Neuronal stem cell (in vitro differentiated cells): ENCODE measurements at regions not wholly inside any gene's neighbourhood (a gene's known extent, or its start where the extent isn't known, plus 50 kb on each side); places are given as distances from the start of the nearest gene placed in this dataset.
A peak's percentile ranks its signal among the peaks of the same experiment; 100 is the strongest.

Experiments
- DNase-seq: peaks from one replicate; pipeline ENCODE4 v3.0.0-alpha.2; 2013; ENCODE audit warnings: low spot score
- H2AFZ ChIP-seq: one replicate; pipeline ENCODE4 v1.6.1; 2013; ENCODE audit warnings: mild to moderate bottlenecking, low read length, inconsistent platforms
- H2AK5ac ChIP-seq: 2 replicates; pipeline ENCODE4 v1.6.1; 2013; ENCODE audit warnings: low read depth, mild to moderate bottlenecking, inconsistent platforms, low read length, moderate library complexity, mixed read lengths
- H2BK120ac ChIP-seq: 2 replicates; pipeline ENCODE4 v1.6.1; 2013; ENCODE audit warnings: low read depth, mild to moderate bottlenecking, inconsistent platforms, low read length, moderate library complexity, mixed read lengths
- H2BK12ac ChIP-seq: one replicate; pipeline ENCODE4 v1.6.1; 2013; ENCODE audit warnings: low read length, inconsistent platforms
- H2BK15ac ChIP-seq: 2 replicates; pipeline ENCODE4 v1.6.1; 2013; ENCODE audit warnings: mild to moderate bottlenecking, low read length, inconsistent platforms, mixed read lengths
- H2BK5ac ChIP-seq: one replicate; pipeline ENCODE4 v1.6.1; 2013; ENCODE audit warnings: inconsistent platforms, mild to moderate bottlenecking, low read length, moderate library complexity
- H3K14ac ChIP-seq: one replicate; pipeline ENCODE4 v1.6.1; 2013; ENCODE audit warnings: low read length, inconsistent platforms
- H3K18ac ChIP-seq: 2 replicates; pipeline ENCODE4 v1.6.1; 2013; ENCODE audit warnings: low read length, inconsistent platforms
- H3K23ac ChIP-seq: 2 replicates; pipeline ENCODE4 v1.6.1; 2013; ENCODE audit warnings: low read depth, mild to moderate bottlenecking, mixed read lengths, low read length, inconsistent platforms; ENCODE audit not compliant: poor library complexity
- H3K27ac ChIP-seq: replicated peaks from 3 replicates; pipeline ENCODE4 v1.5.1; 2013; ENCODE audit warnings: low read length, inconsistent platforms
- H3K27me3 ChIP-seq, 3 experiments: 2 replicates each; pipeline ENCODE4 v1.6.1; 2013; ENCODE audit warnings: low read length in 3 of 3, mild to moderate bottlenecking in 2 of 3, inconsistent platforms in 1 of 3, low read depth in 1 of 3, mixed read lengths in 1 of 3, moderate library complexity in 1 of 3; ENCODE audit not compliant: control insufficient read depth in 3 of 3, insufficient read depth in 3 of 3
- H3K36me3 ChIP-seq, 2 donors: replicated peaks in 1 of 2; 2 replicates each; pipeline ENCODE4 v1.6.1; 2013; ENCODE audit warnings: low read length in 2 of 2; ENCODE audit not compliant: control insufficient read depth in 2 of 2, insufficient read depth in 2 of 2
- H3K4ac ChIP-seq: 2 replicates; pipeline ENCODE4 v1.6.1; 2013; ENCODE audit warnings: inconsistent platforms, mild to moderate bottlenecking, low read length, moderate library complexity
- H3K4me1 ChIP-seq, 2 donors: 1 replicate in 1 of 2; 2 replicates in 1 of 2; pipeline ENCODE4 v1.6.1; 2013; ENCODE audit warnings: low read length in 2 of 2, low read depth in 1 of 2; ENCODE audit not compliant: control insufficient read depth in 2 of 2, insufficient read depth in 1 of 2
- H3K4me2 ChIP-seq: one replicate; pipeline ENCODE4 v1.6.1; 2013; ENCODE audit warnings: mild to moderate bottlenecking, low read length, inconsistent platforms; ENCODE audit not compliant: insufficient read depth, poor library complexity, severe bottlenecking
- H3K4me3 ChIP-seq, 2 donors: 2 replicates each; pipeline ENCODE4 v1.5.1; 2013; ENCODE audit warnings: low read length in 2 of 2, mild to moderate bottlenecking in 2 of 2, inconsistent platforms in 1 of 2, moderate library complexity in 1 of 2
- H3K79me1 ChIP-seq: one replicate; pipeline ENCODE4 v1.6.1; 2013; ENCODE audit warnings: low read depth, mild to moderate bottlenecking, inconsistent platforms, low read length, moderate library complexity
- H3K9ac ChIP-seq: one replicate; pipeline ENCODE4 v1.6.1; 2013; ENCODE audit warnings: mild to moderate bottlenecking, low read depth, low read length, inconsistent platforms; ENCODE audit not compliant: poor library complexity
- H3K9me3 ChIP-seq, 2 donors: replicated peaks in 1 of 2; 2 replicates each; pipeline versions ENCODE3 to v1.6.1; 2013; ENCODE audit warnings: low read length in 2 of 2, mild to moderate bottlenecking in 2 of 2, inconsistent platforms in 1 of 2, low read depth in 1 of 2, mixed read lengths in 1 of 2, moderate library complexity in 1 of 2; ENCODE audit not compliant: control insufficient read depth in 2 of 2, insufficient read depth in 1 of 2
- H4K8ac ChIP-seq: one replicate; pipeline ENCODE4 v1.6.1; 2013; ENCODE audit warnings: low read depth, mild to moderate bottlenecking, inconsistent platforms, low read length, moderate library complexity
- H4K91ac ChIP-seq: one replicate; pipeline ENCODE4 v1.6.1; 2013; ENCODE audit warnings: low read length, low read depth, mild to moderate bottlenecking, inconsistent platforms; ENCODE audit not compliant: poor library complexity
- WGBS, 2 donors: extraction: QIAGEN DNeasy Blood & Tissue Kit; methylation state at CpG; one replicate each; pipeline ENCODE4 v1.1.7; 2013; ENCODE audit warnings: missing lambda C conversion rate in 2 of 2, mixed read lengths in 1 of 2; ENCODE audit not compliant: insufficient read length in 2 of 2, insufficient replicate concordance in 1 of 2; ENCODE audit errors: extremely low coverage in 2 of 2; 5-methylcytosine and 5-hydroxymethylcytosine counted together

GRCh38 chr7:93013446-93014061 lies 104.2 kb downstream of the SAMD9 start:
- no CpG with 5 or more reads among the region's 2 CpGs for WGBS, 2 donors
- no peaks in the 10 kb centered on the region for H3K79me1 ChIP-seq
- H2BK5ac ChIP-seq: no peak overlapping the region
- H2AFZ ChIP-seq: no peak overlapping the region
- no peak overlapping the region for H3K4ac ChIP-seq
- peaks cover 3 to 24% of the 10 kb centered on the region in 2 donors for H3K4me1 ChIP-seq
- H3K27ac ChIP-seq: no peak overlapping the region
- no peak overlapping the region for H3K14ac ChIP-seq
- no peak overlapping the region for H4K8ac ChIP-seq
- H4K91ac ChIP-seq: no peak overlapping the region
- H3K9ac ChIP-seq: no peak overlapping the region
- no peaks in the 10 kb centered on the region for H3K36me3 ChIP-seq
- no peak for DNase-seq
- H3K27me3 ChIP-seq: no peaks in the 10 kb centered on the region
- H2BK12ac ChIP-seq: no peak overlapping the region
- H3K18ac ChIP-seq: no peak overlapping the region
- H2AK5ac ChIP-seq: no peak overlapping the region
- no peak overlapping the region for H2BK120ac ChIP-seq
- H2BK15ac ChIP-seq: no peak overlapping the region
- H3K23ac ChIP-seq: no peak overlapping the region
- no peak overlapping the region for H3K4me2 ChIP-seq
- no peak overlapping the region for H3K4me3 ChIP-seq
- H3K9me3 ChIP-seq: no peaks in the 10 kb centered on the region

- no peak overlapping the region for H3K18ac ChIP-seq
- H3K4me2 ChIP-seq: no peak overlapping the region
- H3K79me1 ChIP-seq: no peaks in the 10 kb centered on the region
- H3K14ac ChIP-seq: no peak overlapping the region
- no peak overlapping the region for H3K4ac ChIP-seq
- no peak overlapping the region for H2AK5ac ChIP-seq
- H3K23ac ChIP-seq: no peak overlapping the region
- H3K4me3 ChIP-seq: no peak overlapping the region
- no peaks in the 10 kb centered on the region for H3K9me3 ChIP-seq
- H4K8ac ChIP-seq: no peak overlapping the region
- WGBS, 2 donors: no CpG with 5 or more reads among the region's 7 CpGs
- H2BK15ac ChIP-seq: no peak overlapping the region
- no peak overlapping the region for H2BK12ac ChIP-seq
- H4K91ac ChIP-seq: no peak overlapping the region
- no peak overlapping the region for H2BK120ac ChIP-seq
- peaks cover 3 to 21% of the 10 kb centered on the region in 2 donors for H3K4me1 ChIP-seq
- DNase-seq: no peak
- no peak overlapping the region for H2BK5ac ChIP-seq
- no peaks in the 10 kb centered on the region for H3K27me3 ChIP-seq
- no peak overlapping the region for H3K9ac ChIP-seq
- no peaks in the 10 kb centered on the region for H3K36me3 ChIP-seq
- H2AFZ ChIP-seq: no peak overlapping the region
- no peak overlapping the region for H3K27ac ChIP-seq
Observed at GRCh38 chr7:93011351-93012294, 106.2 kb downstream of the SAMD9 start.

GRCh38 chr7:93008833-93009232 lies 108.9 kb downstream of the SAMD9 start:
- no peak overlapping the region for H2BK12ac ChIP-seq
- H3K4me2 ChIP-seq: no peak overlapping the region
- H3K14ac ChIP-seq: no peak overlapping the region
- no peak overlapping the region for H3K23ac ChIP-seq
- no CpG with 5 or more reads among the region's 3 CpGs for WGBS, 2 donors
- no peak overlapping the region for H3K27ac ChIP-seq
- H3K4me1 ChIP-seq: no peaks in the 10 kb centered on the region
- H4K91ac ChIP-seq: no peak overlapping the region
- no peak overlapping the region for H2BK5ac ChIP-seq
- H3K4me3 ChIP-seq: no peak overlapping the region
- no peak overlapping the region for H2BK120ac ChIP-seq
- no peak overlapping the region for H3K4ac ChIP-seq
- no peak overlapping the region for H2BK15ac ChIP-seq
- H3K9ac ChIP-seq: no peak overlapping the region
- no peak overlapping the region for H4K8ac ChIP-seq
- H3K9me3 ChIP-seq: peaks cover 0 to 2% of the 10 kb centered on the region in 2 donors
- no peaks in the 10 kb centered on the region for H3K27me3 ChIP-seq
- DNase-seq: no peak
- H3K36me3 ChIP-seq: no peaks in the 10 kb centered on the region
- no peaks in the 10 kb centered on the region for H3K79me1 ChIP-seq
- no peak overlapping the region for H3K18ac ChIP-seq
- H2AFZ ChIP-seq: peak overlapping the region; percentile 42
- H2AK5ac ChIP-seq: no peak overlapping the region

GRCh38 chr7:93006480-93007095 lies 111.2 kb downstream of the SAMD9 start:
- Histone ChIP-seq H2BK5ac (no peak overlapping the region), H3K4me1 (no peaks in the 10 kb centered on the region), H3K27ac (no peak overlapping the region), H3K23ac (no peak overlapping the region), H3K14ac (no peak overlapping the region), H3K4me2 (no peak overlapping the region), H4K91ac (no peak overlapping the region), H2AK5ac (no peak overlapping the region), H3K9ac (no peak overlapping the region), H2BK15ac (no peak overlapping the region), H3K79me1 (no peaks in the 10 kb centered on the region), H3K4ac (no peak overlapping the region), H3K18ac (no peak overlapping the region), H2BK12ac (no peak overlapping the region), H2BK120ac (no peak overlapping the region), H3K4me3 (no peak overlapping the region), H2AFZ (no peak overlapping the region), H4K8ac (no peak overlapping the region), H3K9me3 (peaks cover 0 to 2% of the 10 kb centered on the region in 2 donors), H3K27me3 (no peaks in the 10 kb centered on the region), H3K36me3 (no peaks in the 10 kb centered on the region)
- no peak for DNase-seq
- WGBS, 2 donors: no CpG with 5 or more reads among the region's 3 CpGs
